ENCODE measurements at regions not wholly inside any gene's neighbourhood (a gene's known extent, or its start where the extent isn't known, plus 50 kb on each side); places are given as distances from the start of the nearest gene placed in this dataset.
"Not testable (repeated sequence)": the region's sequence is repeated elsewhere in the genome, so short reads cannot be mapped to it uniquely, and the experiment has no call there.

DNA sequence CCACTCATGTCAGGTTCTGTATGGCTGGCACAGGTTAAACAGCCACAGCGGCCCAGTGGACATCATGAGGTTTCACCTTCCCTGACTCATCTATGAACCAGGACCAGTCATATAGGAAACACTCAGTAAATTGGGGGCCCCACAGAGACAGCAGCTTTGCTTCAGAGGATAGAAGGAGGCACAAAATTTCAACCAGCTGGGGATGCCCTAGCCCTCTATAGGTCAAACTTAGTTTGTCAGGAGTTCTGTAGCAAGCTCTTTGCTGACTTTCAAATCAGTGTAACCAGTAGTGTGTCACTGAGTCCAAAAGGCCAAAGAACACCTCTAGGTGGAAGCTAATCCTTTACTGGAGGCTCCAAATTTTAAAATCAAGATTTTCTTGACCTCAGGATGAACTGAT is 4157.8 kb upstream of the TPTE start:
- H3K36me3 Mint-ChIP-seq (ENCODE audit: insufficient read depth); DNase-seq (ENCODE audit: low spot score in 2 of 2); H3K4me3 Mint-ChIP-seq; H3K9me3 Mint-ChIP-seq; ATAC-seq (replicated peaks; ENCODE audit: extremely low read depth, poor library complexity, severe bottlenecking); H3K4me1 Mint-ChIP-seq; H3K27me3 Mint-ChIP-seq; H3K27ac Mint-ChIP-seq (ENCODE audit: low read depth): not testable (repeated sequence)

GRCh38 chr21:6368824-6369223 is 4152.6 kb upstream of the TPTE start:
- H3K27me3 Mint-ChIP-seq; H3K4me1 Mint-ChIP-seq; H3K9me3 Mint-ChIP-seq; H3K4me3 Mint-ChIP-seq; H3K36me3 Mint-ChIP-seq (ENCODE audit: insufficient read depth); H3K27ac Mint-ChIP-seq (ENCODE audit: low read depth); ATAC-seq (replicated peaks; ENCODE audit: extremely low read depth, poor library complexity, severe bottlenecking); DNase-seq (ENCODE audit: low spot score in 2 of 2): not testable (repeated sequence)

- not testable (repeated sequence) for ATAC-seq (replicated peaks; ENCODE audit: extremely low read depth, poor library complexity, severe bottlenecking); H3K27me3 Mint-ChIP-seq; DNase-seq (ENCODE audit: low spot score in 2 of 2); H3K9me3 Mint-ChIP-seq; H3K4me3 Mint-ChIP-seq; H3K36me3 Mint-ChIP-seq (ENCODE audit: insufficient read depth); H3K27ac Mint-ChIP-seq (ENCODE audit: low read depth); H3K4me1 Mint-ChIP-seq
Measured at GRCh38 chr21:6373253-6373652, 4148.1 kb upstream of the TPTE start.

DNA sequence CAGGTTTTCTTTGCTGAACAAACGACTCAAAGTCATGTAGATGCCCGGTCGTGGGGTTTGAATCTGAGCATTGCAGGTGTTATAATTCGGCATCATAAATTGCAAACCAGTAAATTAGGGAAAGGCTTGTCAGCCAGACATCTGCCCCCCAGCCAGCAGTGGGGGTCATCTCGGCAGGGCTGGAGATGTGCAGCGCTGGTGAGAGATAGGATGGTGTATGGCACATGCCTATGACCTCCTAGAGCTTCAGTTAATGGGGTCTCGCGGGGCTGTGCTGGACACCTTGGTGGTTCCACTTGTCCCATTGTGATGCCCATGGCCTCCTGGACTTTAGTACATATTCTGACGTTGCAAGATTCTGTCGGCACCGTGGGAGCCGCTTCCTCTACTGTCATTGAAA is 4147.2 kb upstream of the TPTE start:
- not testable (repeated sequence) for H3K4me1 Mint-ChIP-seq; H3K4me3 Mint-ChIP-seq; H3K27me3 Mint-ChIP-seq; H3K36me3 Mint-ChIP-seq (ENCODE audit: insufficient read depth); H3K9me3 Mint-ChIP-seq; H3K27ac Mint-ChIP-seq (ENCODE audit: low read depth); ATAC-seq (replicated peaks; ENCODE audit: extremely low read depth, poor library complexity, severe bottlenecking)
- peak; percentile 16 to 22 for DNase-seq (ENCODE audit: low spot score in 2 of 2)

DNA sequence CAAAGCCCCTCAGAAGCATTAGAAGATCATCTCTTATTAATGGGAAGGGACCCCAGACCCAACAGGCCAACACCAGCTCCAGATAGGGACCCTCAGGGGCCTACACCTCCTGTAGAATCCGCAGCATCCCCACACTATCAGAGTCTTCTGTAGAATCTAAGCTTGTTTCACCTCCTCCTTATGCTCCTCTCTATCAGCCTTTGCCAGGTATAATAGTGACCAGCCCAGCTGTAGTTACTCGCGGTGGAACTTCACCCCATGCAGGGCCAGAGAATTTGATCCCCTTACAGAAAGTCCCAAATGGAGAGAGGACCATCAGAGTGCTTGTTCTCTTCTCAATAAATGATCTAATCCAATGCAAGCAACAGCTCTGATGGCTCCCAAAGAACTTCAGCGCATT is 4146.5 kb upstream of the TPTE start:
- not testable (repeated sequence) for ATAC-seq (replicated peaks; ENCODE audit: extremely low read depth, poor library complexity, severe bottlenecking); H3K4me3 Mint-ChIP-seq; H3K9me3 Mint-ChIP-seq; H3K27me3 Mint-ChIP-seq; H3K27ac Mint-ChIP-seq (ENCODE audit: low read depth); H3K4me1 Mint-ChIP-seq; H3K36me3 Mint-ChIP-seq (ENCODE audit: insufficient read depth)
- peak in 1 of 2 donors; percentile 16 for DNase-seq (ENCODE audit: low spot score in 2 of 2)

GRCh38 chr21:6375776-6376175 is 4145.6 kb upstream of the TPTE start:
- not testable (repeated sequence) for H3K4me3 Mint-ChIP-seq; H3K36me3 Mint-ChIP-seq (ENCODE audit: insufficient read depth); DNase-seq (ENCODE audit: low spot score in 2 of 2); H3K27me3 Mint-ChIP-seq; H3K4me1 Mint-ChIP-seq; H3K9me3 Mint-ChIP-seq; H3K27ac Mint-ChIP-seq (ENCODE audit: low read depth); ATAC-seq (replicated peaks; ENCODE audit: extremely low read depth, poor library complexity, severe bottlenecking)

GRCh38 chr21:6376321-6377070 is 4144.9 kb upstream of the TPTE start:
- H3K36me3 Mint-ChIP-seq (ENCODE audit: insufficient read depth); H3K9me3 Mint-ChIP-seq; H3K27me3 Mint-ChIP-seq; ATAC-seq (replicated peaks; ENCODE audit: extremely low read depth, poor library complexity, severe bottlenecking); H3K27ac Mint-ChIP-seq (ENCODE audit: low read depth); H3K4me1 Mint-ChIP-seq; H3K4me3 Mint-ChIP-seq: not testable (repeated sequence)
- DNase-seq (ENCODE audit: low spot score in 2 of 2), result peak in 1 of 2 donors; percentile 13

All from central memory CD8-positive, alpha-beta T cell (primary cell).